HepG2 (cell line): ENCODE measurements at regions not wholly inside any gene's neighbourhood (a gene's known extent, or its start where the extent isn't known, plus 50 kb on each side); places are given as distances from the start of the nearest gene placed in this dataset.

Experiments used
- AGO1 ChIP-seq: fragments of 200-400 bp; formaldehyde crosslinking; IDR thresholded peaks from 2 replicates; pipeline ENCODE4 v1.6.1; 2017; ENCODE audit warnings: mild to moderate bottlenecking, low read depth, low read length, moderate library complexity; ENCODE audit not compliant: poor library complexity, severe bottlenecking
- GMEB2 ChIP-seq: IDR thresholded peaks from 2 replicates; pipeline ENCODE4 v1.6.1; 2016; ENCODE audit warnings: missing biosample characterization, missing genetic modification reagents, low read depth
- HDAC1 ChIP-seq: sonication (generic); formaldehyde crosslinking; IDR thresholded peaks from 2 replicates; pipeline ENCODE4 v1.5.1; 2020; ENCODE audit warnings: mild to moderate bottlenecking, missing genetic modification reagents
- HIVEP1 ChIP-seq: sonication (generic); formaldehyde crosslinking; IDR thresholded peaks from 2 replicates; pipeline ENCODE4 v1.4.0; 2020; ENCODE audit warnings: mild to moderate bottlenecking, missing genetic modification reagents
- KIAA2018 ChIP-seq: sonication (generic); formaldehyde crosslinking; IDR thresholded peaks from 2 replicates; pipeline ENCODE4 v1.5.0; 2020; ENCODE audit warnings: mild to moderate bottlenecking, missing genetic modification reagents, borderline replicate concordance
- MED1 ChIP-seq: sonication (generic); formaldehyde crosslinking; IDR thresholded peaks from 2 replicates; pipeline ENCODE4 v1.4.0; 2020; ENCODE audit warnings: missing genetic modification reagents
- MED13 ChIP-seq: sonication (generic); formaldehyde crosslinking; IDR thresholded peaks from 2 replicates; pipeline ENCODE4 v1.5.0; 2020; ENCODE audit warnings: missing genetic modification reagents
- NFYB ChIP-seq: sonication (generic); formaldehyde crosslinking; IDR thresholded peaks from 2 replicates; pipeline ENCODE4 v1.4.0; 2020; ENCODE audit warnings: missing genetic modification reagents
- NR2F6 ChIP-seq, 2 experiments: IDR thresholded peaks; 2 replicates each; pipeline ENCODE4 v1.6.1; 2016; ENCODE audit warnings: antibody characterized with exemption in 1 of 2, mild to moderate bottlenecking in 1 of 2
- PTBP1 ChIP-seq: fragments of 200-400 bp; formaldehyde crosslinking; IDR thresholded peaks from 2 replicates; pipeline ENCODE4 v1.6.1; 2018; ENCODE audit warnings: low read length, low read depth; ENCODE audit not compliant: poor library complexity, severe bottlenecking
- SP2 ChIP-seq: sonication (generic); formaldehyde crosslinking; IDR thresholded peaks from 2 replicates; pipeline ENCODE4 v1.5.1; 2020; ENCODE audit warnings: mild to moderate bottlenecking, missing genetic modification reagents
- ZNF563 ChIP-seq: sonication (generic); formaldehyde crosslinking; IDR thresholded peaks from 2 replicates; pipeline ENCODE4 v1.8.0; 2022; ENCODE audit warnings: mild to moderate bottlenecking, moderate library complexity, missing genetic modification reagents
- ZNF629 ChIP-seq: sonication (generic); formaldehyde crosslinking; conservative IDR thresholded peaks from 2 replicates; pipeline ENCODE4 v1.5.0; 2020; ENCODE audit warnings: missing genetic modification reagents
- ZZZ3 ChIP-seq: sonication (generic); formaldehyde crosslinking; IDR thresholded peaks from 2 replicates; pipeline ENCODE4 v1.4.0; 2020; ENCODE audit warnings: missing genetic modification reagents, mild to moderate bottlenecking, borderline replicate concordance
- TF ChIP-seq, protein P1 (sequence below): sonication (generic); formaldehyde crosslinking; IDR thresholded peaks from 2 replicates; pipeline ENCODE4 v1.4.0; 2020; ENCODE audit warnings: missing genetic modification reagents, borderline replicate concordance
- TF ChIP-seq, protein P2 (sequence below): sonication (generic); formaldehyde crosslinking; IDR thresholded peaks from 2 replicates; pipeline ENCODE4 v1.5.0; 2020; ENCODE audit warnings: mild to moderate bottlenecking, missing genetic modification reagents

DNA sequence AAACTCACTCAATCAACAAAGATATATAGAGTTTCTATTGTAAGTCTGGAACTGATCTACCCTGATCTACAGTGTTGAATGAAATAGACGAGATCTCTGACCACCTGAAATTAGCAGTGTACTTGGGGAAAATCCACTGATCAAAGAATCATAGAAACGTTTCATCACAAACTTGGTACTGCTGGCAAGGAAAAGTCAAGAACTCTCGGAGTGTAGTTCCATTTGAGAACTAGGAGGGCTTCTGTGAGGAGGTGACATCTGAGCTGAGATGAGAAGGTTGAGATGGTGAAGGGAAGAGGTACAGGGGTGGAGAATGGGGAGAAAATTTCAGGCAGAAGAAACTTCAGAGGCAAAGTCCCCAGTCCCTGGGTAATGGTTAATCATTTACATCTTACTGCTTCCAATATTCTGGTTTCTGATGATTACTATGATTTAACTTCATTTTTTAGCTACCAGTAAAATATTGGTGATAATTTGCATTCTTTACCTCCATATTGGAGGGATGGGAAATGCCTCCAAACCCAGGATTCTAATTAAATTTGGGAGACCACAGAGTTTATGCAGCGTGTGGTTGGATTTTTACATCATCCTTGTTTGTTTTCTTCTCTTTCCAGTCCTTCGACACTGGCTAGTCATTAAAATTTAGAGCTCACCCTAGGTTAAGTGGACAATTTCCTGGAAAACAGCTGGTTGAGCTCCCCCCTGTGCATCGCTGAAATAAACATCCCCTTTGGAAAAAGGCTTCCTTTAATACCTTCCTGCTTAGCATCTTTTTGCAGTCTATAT is 191.9 kb downstream of the BCAS1 start (continued):
- no peak for TF ChIP-seq GMEB2 (CRISPR knock-in tag)
- TF ChIP-seq ZZZ3: no peak
- TF ChIP-seq, protein P1, sequence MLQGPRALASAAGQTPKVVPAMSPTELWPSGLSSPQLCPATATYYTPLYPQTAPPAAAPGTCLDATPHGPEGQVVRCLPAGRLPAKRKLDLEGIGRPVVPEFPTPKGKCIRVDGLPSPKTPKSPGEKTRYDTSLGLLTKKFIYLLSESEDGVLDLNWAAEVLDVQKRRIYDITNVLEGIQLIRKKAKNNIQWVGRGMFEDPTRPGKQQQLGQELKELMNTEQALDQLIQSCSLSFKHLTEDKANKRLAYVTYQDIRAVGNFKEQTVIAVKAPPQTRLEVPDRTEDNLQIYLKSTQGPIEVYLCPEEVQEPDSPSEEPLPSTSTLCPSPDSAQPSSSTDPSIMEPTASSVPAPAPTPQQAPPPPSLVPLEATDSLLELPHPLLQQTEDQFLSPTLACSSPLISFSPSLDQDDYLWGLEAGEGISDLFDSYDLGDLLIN: no peak
- TF ChIP-seq ZNF563 (CRISPR knock-in tag): no peak
- TF ChIP-seq, protein P2, sequence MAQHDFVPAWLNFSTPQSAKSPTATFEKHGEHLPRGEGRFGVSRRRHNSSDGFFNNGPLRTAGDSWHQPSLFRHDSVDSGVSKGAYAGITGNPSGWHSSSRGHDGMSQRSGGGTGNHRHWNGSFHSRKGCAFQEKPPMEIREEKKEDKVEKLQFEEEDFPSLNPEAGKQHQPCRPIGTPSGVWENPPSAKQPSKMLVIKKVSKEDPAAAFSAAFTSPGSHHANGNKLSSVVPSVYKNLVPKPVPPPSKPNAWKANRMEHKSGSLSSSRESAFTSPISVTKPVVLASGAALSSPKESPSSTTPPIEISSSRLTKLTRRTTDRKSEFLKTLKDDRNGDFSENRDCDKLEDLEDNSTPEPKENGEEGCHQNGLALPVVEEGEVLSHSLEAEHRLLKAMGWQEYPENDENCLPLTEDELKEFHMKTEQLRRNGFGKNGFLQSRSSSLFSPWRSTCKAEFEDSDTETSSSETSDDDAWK (CRISPR knock-in tag): no peak
- TF ChIP-seq KIAA2018 (CRISPR knock-in tag): no peak
- no peak for TF ChIP-seq AGO1
- TF ChIP-seq ZNF629 (CRISPR knock-in tag): 0 out of 2 replicates have a peak, but pooled peaks have one; percentile 24
- no peak for TF ChIP-seq MED1
- no peak for TF ChIP-seq NFYB (CRISPR knock-in tag)
- no peak for TF ChIP-seq MED13 (CRISPR knock-in tag)
- no peak for TF ChIP-seq HIVEP1
- no peak for TF ChIP-seq PTBP1
- TF ChIP-seq NR2F6 (IDR thresholded peaks at IDR 0.05): no peak
- TF ChIP-seq NR2F6 (CRISPR knock-in tag; IDR thresholded peaks at IDR 0.05): 0 out of 2 replicates have a peak, but pooled peaks have one; percentile 24
- TF ChIP-seq SP2 (CRISPR knock-in tag): no peak
- TF ChIP-seq HDAC1 (CRISPR knock-in tag): peak; percentile 43
